HG02678 (cell line): ENCODE measurements at regions not wholly inside any gene's neighbourhood (a gene's known extent, or its start where the extent isn't known, plus 50 kb on each side); places are given as distances from the start of the nearest gene placed in this dataset.

Experiments used
- ATAC-seq: cut with Tn5 transposase; IDR thresholded peaks from one replicate; pipeline ENCODE4 v1.9.1; 2021; ENCODE audit warnings: mild to moderate bottlenecking, moderate library complexity; ENCODE audit not compliant: unreplicated experiment

- no peak for ATAC-seq
These were observed 56.0 kb upstream of the CD53 start for GRCh38 chr1:110816945-110817344.

GRCh38 chr1:110811529-110811928 lies 61.4 kb upstream of the CD53 start:
- no peak for ATAC-seq

DNA sequence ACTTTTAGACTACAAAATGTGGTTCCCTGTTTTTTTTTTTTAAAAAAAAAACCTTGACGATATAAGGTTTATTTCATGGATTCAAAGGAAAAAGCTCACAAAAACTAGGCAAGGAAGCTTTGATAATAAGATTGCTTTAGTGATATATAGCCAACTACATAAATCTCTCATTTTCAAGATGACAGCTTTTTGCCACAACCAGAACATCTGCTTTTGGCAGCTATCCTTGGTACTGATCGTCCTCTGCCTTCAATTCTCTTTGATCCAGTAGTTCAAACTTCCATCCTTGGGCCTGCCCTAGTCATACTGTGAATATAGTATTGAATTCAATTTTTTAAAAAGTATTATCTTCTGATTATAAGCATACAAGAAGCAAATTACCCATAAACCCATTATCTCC lies 72.9 kb upstream of the CD53 start:
- no peak for ATAC-seq

DNA sequence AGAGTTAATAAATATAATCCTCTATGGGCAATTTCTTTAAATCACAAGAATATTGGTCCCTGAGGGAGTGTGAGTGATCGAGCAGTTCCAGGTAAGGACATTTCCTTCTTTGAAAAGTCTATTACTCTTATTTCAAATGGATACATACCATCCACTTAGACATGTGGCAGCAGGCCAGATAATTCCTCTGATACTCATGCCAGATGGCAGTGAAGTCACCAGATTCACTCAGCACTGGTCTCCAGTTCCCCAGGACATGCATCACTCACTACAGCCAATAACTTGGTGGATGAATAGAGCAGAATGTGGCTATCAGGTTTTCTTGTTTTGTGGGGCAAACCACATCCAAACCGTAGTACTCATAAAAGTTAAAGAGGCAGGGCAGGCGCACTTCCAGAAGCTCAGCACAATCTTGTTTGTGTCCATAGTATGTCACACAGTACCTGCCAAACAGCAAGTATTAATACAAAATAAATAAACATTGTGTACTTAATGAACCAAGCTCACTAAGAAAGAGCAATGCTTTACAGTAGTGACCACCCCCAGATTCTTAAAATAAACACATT lies 74.2 kb upstream of the CD53 start:
- ATAC-seq: no peak

GRCh38 chr1:110788673-110789072 lies 84.3 kb upstream of the CD53 start:
- ATAC-seq: no peak

DNA sequence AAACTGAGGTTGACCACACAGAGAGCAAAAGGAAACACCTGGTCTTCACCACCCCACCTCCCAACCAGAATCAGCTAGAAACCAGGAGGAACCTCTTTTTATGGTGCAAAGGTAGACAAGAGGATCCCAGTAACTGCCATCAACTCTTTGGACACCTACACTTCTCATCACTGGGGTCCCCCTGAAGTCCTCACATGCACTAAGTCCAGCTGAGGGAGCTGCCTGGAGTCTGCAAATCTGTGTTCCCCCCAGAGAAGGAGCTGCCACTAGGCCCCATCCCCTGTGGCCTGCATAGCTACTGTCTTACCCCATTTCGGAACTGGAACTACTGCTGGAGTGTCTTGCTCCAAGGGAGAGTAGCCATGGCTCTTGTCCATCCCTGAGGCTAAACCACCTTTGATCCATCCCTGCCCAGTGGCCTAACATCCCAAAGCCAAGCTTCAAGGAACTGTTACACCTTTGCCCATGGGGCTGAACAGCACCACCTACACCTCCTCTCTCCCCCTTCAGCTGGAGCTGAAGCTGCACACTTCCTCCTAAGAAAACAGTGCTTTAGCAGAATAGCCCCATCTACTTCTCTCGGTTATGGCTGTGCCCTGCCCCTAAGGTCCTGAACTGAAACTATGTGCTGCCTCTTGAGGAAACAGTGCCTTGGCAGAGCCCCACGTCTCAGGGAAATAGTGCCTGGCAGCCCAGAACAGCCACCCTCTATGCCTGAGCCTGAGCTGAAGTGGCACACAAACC lies 85.4 kb upstream of the CD53 start:
- ATAC-seq: peak; percentile 82

- ATAC-seq: peak; percentile 50
These were observed 86.1 kb upstream of the CD53 start for GRCh38 chr1:110786802-110787327.

DNA sequence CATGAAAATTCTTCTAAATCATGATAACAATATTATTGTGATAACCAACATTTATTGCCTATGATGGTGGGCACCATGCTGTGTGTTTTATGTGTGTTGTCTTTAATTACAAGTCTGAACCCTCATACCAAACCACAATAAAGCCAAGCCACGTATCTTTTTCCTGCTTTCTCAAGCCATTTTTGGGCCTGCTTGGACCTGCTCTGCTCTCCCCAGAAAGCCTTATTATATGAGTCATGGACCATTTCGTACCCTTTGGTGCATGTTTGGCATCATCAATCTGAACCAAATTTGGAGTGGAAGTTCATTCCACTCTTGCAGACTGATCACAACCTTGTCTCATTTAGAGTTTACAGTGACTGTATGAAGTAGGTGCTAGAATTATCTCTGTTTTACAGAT lies 87.3 kb upstream of the CD53 start:
- ATAC-seq: no peak

DNA sequence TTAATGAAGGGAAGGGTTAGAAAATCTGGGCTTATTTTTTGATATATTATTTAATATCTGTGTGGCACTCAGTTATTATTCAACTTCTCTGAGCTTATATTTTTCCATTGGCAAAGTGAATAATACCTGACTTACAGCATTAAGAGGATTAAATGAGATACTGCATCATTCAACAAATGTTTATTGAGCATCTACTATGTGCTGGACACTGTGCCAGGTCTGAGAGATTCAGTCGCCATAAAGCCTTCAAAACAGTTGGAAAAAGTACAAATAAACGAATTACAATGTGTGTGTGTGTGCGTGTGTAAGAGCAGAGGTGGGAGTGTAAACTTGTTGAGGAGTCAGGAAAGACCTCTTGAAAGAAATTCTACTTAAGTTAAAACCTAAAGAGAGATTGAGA lies 87.9 kb upstream of the CD53 start:
- no peak for ATAC-seq

DNA sequence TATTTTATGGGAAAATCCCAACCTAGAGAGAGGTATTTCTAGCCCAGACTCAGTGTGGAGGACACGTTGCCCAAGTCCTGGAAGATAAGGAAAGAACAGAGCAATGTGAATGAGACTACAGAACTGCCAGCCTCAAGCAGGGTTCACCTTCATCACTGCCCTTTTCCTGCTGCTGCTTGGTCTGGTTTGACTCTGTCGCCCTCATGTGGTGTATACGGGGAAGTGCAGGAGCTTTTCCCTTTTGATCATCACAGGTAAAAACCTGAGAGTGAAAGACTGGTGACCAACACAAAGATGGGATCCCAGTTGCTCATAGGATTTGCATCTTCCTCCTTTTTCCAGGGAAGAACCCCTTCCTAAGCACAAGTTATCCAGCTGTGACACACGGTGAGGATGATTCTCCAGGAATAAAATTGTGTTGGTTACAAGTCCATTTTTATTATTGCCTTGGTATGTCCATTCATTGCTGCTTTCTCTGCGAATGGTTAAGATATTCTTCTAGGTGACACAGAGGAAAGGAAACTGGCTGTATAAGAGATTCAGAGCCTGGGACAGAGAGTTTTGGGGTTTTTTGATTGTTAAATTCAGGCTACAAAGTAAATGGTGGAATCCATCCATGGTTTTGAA lies 89.5 kb upstream of the CD53 start:
- ATAC-seq: no peak

DNA sequence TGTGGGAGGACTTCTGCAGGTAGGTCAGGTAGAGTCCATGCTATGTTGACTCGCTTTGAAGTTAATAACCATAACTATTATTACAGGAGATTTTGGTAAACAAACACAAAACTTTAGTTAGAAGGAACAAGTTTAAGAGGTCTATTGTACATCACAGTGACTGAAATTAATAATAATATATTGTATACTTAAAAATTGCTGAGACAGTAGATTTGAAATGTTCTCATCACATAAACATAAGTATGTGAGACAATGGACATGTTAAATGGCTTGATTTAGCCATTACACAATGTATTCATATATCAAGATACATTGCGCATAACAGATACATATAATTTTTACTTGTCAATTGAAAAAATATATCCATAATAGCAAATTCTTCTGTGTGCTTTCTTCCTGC lies 91.4 kb upstream of the CD53 start:
- ATAC-seq: no peak

- ATAC-seq: no peak
These were observed 92.1 kb upstream of the CD53 start for GRCh38 chr1:110780600-110781484.

GRCh38 chr1:110779636-110780035 lies 93.3 kb upstream of the CD53 start:
- no peak for ATAC-seq

DNA sequence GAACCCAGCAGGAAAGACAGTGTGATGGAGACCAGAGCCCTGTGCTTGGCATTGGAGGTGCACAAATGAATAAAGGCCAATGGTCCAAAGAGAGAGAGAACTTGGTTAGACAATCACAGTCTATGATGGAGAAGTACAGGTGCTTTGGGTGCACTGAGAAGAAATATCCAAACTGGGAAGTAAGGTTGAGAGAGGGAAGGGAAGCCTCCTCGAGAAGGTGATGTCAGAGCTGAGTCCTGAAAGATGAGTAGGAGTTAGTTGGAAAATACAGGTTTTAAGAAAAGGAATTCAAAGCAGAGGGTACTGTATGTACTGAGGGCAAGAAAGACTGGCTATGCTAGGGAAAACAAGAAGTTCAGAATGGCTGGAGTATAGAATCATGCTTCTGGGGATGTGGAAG lies 94.1 kb upstream of the CD53 start:
- no peak for ATAC-seq

DNA sequence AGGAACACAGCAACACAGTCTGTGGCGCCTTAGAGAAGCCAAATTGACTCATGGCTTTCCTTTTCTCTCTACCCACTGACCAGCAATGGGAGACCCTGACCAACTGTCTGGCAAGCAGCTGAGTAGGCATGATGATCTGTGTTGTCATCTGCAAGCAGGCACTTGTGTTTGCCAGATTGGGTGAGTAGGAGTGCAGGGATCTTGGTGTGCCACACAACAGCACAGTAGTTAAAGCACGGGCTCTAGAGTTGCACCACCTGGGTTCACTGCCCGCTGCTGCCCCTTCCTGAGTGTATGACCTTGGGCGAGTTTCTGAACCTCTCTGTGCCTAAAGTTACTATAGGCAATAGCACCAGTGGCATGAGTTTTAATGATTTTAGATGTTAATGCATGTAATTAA lies 95.7 kb upstream of the CD53 start:
- no peak for ATAC-seq

DNA sequence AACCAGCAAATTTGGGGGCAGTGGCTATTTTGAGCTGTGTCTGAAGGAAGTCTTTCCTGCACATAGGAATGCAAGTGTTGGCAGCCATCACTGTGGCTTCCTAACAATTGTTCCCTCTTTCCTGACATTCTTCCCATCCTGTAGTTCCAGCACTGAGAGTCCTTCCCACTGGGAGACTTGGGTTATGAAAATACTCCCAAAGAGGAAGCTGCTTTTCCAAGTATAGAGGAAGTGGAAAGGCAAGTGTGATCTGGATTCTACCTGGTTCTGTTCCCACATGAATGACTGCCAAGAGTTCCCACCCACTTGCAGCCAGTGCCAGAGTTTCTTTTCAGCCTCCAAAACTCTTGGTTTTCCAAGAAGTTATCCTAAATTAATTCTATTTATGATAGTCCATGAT lies 98.5 kb upstream of the CD53 start:
- ATAC-seq: no peak

DNA sequence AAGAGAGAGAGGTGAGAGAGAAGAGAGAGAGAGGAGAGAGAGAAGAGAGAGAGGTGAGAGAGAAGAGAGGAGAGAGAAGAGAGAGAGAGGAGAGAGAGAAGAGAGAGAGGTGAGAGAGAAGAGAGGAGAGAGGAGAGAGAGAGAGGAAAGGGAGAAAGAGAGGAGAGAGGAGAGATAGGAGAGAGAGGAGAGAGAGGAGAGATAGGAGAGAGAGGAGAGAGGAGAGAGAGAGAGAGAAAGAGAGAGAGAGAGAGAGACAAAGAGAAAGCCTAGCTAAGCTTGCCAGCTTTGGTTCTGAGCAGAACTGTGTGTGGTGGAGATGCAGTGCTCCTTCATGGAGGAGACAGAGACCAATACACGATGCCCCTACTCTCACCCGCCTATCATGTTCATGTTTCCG lies 99.1 kb upstream of the KCNA3 start:
- ATAC-seq: no peak

- no peak for ATAC-seq
These were observed 96.7 kb upstream of the KCNA3 start for GRCh38 chr1:110771245-110772022.

DNA sequence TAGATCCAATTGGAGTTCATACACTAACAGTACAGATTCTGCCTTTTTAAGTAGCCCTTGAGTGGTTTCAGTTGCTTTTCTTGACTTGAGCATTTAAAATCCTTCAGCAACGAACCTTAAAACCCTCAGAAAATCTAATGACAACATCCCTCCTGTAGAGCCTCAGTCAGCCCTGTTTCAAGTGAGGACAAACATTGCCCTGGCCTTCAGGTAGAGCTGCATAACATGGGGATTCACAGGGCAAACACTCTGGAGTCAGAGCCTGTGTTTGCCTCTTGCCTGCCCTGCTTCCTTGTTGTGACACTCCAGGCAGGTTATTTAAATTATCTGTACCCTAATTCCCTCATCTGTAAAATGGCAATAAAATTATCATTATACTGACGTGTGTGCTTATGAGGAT lies 96.1 kb upstream of the KCNA3 start:
- ATAC-seq: no peak

DNA sequence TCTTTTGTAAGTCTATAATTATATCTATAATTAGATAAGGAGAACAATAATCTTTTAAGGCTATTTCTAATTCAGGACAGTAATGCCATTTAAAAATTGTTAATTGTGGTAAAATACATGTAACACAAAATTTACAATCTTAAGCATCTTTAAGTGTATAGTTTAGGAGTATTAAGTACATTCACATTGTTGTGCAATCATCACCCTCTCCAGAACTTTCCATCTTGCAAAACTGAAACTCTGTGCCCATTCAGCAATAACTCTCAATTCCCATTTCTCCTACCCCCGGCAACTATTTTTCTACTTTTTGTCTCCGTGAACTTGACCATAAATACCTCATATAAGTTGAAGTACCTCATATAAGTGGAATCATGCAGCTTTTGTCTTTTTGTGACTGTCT lies 93.9 kb upstream of the KCNA3 start:
- ATAC-seq: no peak

GRCh38 chr1:110766336-110766647 lies 91.6 kb upstream of the KCNA3 start:
- ATAC-seq: no peak
